HG02870 (cell line): ENCODE measurements at regions not wholly inside any gene's neighbourhood (a gene's known extent, or its start where the extent isn't known, plus 50 kb on each side); places are given as distances from the start of the nearest gene placed in this dataset.
"Not testable (repeated sequence)": the region's sequence is repeated elsewhere in the genome, so short reads cannot be mapped to it uniquely, and the experiment has no call there.

Experiments
- ATAC-seq: cut with Tn5 transposase; IDR thresholded peaks from one replicate; pipeline ENCODE4 v1.9.1; 2021; ENCODE audit warnings: mild to moderate bottlenecking, moderate library complexity; ENCODE audit not compliant: unreplicated experiment

GRCh38 chr13:64662887-64663593 is 2567.1 kb downstream of the PCDH9 start:
- no peak for ATAC-seq

DNA sequence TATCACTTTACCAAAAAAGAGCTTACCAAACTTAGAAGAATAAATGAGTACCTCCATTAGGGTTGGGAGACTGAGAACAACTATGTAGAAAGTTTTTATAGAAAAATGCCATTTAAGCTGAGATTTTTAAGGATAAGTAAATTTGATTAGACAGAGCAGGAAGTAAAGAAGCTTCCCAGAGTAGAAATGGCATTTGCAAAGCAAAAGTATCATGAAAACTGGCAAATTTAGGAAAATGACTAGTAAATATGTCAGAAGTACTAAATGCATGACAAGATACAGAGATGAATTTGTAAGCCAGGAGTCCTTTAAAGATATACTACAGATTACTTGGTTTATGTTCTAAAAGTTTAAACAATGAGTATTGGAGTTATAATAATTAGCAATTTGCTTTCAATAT is 2581.8 kb downstream of the PCDH9 start:
- ATAC-seq, result no peak

GRCh38 chr13:64643066-64643465 is 2587.1 kb downstream of the PCDH9 start:
- no peak for ATAC-seq

- ATAC-seq, result no peak
These were observed 2590.1 kb downstream of the PCDH9 start for GRCh38 chr13:64640002-64640401.

GRCh38 chr13:64639206-64639605 is 2590.9 kb downstream of the PCDH9 start:
- ATAC-seq, result no peak

GRCh38 chr13:64633948-64634347 is 2596.2 kb downstream of the PCDH9 start:
- no peak for ATAC-seq

DNA sequence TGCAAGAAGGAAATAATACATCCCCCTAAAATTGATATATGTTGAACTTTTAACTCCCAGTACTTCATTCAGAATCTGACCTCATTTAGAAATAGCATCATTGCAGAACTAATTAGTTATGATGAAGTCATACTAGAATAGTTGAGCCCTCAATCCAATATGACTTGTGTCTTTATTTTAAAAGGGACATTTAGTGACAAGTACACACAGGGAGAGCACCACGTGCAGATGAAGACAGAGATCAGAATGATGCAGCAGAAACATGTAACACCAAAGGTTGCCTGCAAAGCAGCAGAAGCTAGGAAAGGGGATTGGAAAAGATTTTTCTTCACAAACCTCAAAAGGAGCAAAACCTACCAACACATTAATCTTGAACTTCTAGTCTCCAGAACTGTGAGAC is 2602.5 kb downstream of the PCDH9 start:
- no peak for ATAC-seq

GRCh38 chr13:64626105-64626504 is 2604.0 kb downstream of the PCDH9 start:
- no peak for ATAC-seq

GRCh38 chr13:64617231-64617630 is 2612.9 kb downstream of the PCDH9 start:
- ATAC-seq, result no peak

GRCh38 chr13:64591971-64592370 is 2638.2 kb downstream of the PCDH9 start:
- no peak for ATAC-seq

DNA sequence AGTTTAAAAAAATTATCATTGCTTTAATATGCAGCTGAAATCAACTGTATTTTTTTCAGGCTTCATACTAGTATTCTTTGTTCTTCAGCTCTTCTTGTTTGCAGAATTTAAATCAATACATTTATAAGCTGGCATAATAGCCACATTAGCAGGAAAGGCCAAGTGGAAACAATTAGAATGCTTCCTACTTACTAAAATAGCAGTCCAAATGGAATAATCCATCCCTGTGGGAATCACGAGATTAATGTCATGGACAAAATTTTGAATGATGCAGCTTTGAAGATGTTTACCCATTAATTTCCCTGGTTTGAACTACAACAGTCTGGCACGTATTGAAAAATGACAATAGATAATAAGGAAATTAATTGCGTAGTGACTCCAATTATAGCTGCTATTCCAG is 2650.8 kb downstream of the PCDH9 start:
- ATAC-seq, result no peak

DNA sequence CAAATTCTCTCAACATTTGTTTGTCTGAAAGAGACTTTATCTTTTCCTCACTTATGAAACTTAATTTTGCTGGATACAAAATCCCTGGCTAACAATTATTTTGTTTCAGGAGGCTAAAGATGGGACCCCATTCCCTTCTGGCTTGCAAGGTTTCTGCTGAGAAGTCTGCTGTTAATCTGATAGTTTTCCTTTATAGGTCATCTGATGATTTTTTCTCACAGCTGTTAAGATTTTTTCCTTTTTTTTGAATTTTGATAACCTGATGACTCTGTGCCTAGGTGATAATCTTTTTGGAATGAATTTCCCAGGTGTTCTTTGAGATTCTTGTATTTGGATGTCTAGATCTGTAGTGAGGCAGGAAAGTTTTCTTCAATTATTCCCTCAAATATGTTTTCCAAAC is 2661.4 kb downstream of the PCDH9 start:
- ATAC-seq, result no peak

GRCh38 chr13:64558031-64558430 is 2672.1 kb downstream of the PCDH9 start:
- not testable (repeated sequence) for ATAC-seq

DNA sequence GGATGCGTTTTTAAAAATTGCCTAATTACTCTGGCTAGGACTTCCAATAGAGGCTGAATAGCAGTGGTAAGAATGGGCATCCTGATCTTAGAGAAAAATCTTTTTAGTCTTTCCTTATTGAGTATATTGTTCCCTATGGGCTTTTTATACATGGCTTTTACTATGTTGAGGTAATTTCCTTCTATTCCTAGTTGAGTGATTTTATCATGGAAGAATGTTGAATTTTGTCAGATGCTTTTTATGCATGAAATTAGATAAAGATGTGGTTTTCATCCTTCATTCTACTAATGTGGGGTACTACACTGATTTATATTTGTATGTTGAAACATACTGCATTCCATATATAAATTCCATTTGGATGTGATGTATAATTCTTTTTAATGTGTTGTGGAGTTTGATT is 2673.8 kb downstream of the PCDH9 start:
- ATAC-seq, result no peak

- no peak for ATAC-seq
These were observed 2676.6 kb downstream of the PCDH9 start for GRCh38 chr13:64553411-64554129.

- no peak for ATAC-seq
These were observed 2678.4 kb downstream of the PCDH9 start for GRCh38 chr13:64551755-64552154.

- ATAC-seq, result no peak
These were observed 2683.8 kb downstream of the PCDH9 start for GRCh38 chr13:64546371-64546770.

- no peak for ATAC-seq
These were observed 2689.2 kb downstream of the PCDH9 start for GRCh38 chr13:64540976-64541375.

DNA sequence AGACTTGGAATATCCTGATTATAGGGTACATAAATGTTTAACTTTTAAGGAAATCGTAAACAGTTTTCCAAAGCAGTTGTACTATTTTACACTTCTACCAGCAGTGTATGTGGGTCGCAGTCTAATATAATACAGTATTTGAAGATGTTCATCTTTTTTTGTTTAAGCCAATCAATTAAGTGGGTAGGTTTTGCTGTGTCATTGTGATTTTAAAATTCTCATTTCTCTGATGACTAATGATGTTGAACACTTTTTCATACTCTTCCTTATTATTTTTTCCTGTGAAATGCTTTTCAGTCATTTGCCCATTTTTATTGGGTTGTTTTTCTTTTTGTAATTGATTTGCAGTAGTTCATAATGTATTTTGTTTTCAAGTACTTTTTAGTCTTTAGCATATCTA is 2689.7 kb downstream of the PCDH9 start:
- ATAC-seq, result no peak

GRCh38 chr13:64538711-64539110 is 2691.4 kb downstream of the PCDH9 start:
- no peak for ATAC-seq

GRCh38 chr13:64534302-64534701 is 2695.8 kb downstream of the PCDH9 start:
- no peak for ATAC-seq

GRCh38 chr13:64531400-64531799 is 2698.7 kb downstream of the PCDH9 start:
- ATAC-seq, result no peak
